Spleen (tissue), 11 donors: ENCODE measurements at regions not wholly inside any gene's neighbourhood (a gene's known extent, or its start where the extent isn't known, plus 50 kb on each side); places are given as distances from the start of the nearest gene placed in this dataset.
"Not testable (repeated sequence)": the region's sequence is repeated elsewhere in the genome, so short reads cannot be mapped to it uniquely, and the experiment has no call there.

Source experiments
- DNase-seq: peaks from one replicate; pipeline ENCODE4 v3.0.0-alpha.2; 2020
- H3K27ac ChIP-seq, 8 donors: fragments of 200-600 bp; sonication (generic) in 7 of 8; 1 replicate in 4 of 8; 2 replicates in 4 of 8; pipeline versions ENCODE4 v1.5.0 to v1.8.0; 2016 to 2021; ENCODE audit warnings: inconsistent platforms in 4 of 8, mild to moderate bottlenecking in 4 of 8, moderate library complexity in 1 of 8
- H3K27me3 ChIP-seq, 7 donors: fragments of 200-600 bp; sonication (generic) in 6 of 7; replicated peaks in 1 of 7; 1 replicate in 4 of 7; 2 replicates in 3 of 7; pipeline versions ENCODE4 v1.5.0 to v1.8.0; 2016 to 2021; ENCODE audit warnings: inconsistent platforms in 3 of 7, mild to moderate bottlenecking in 1 of 7
- H3K36me3 ChIP-seq, 6 donors: fragments of 200-600 bp; sonication (generic) in 5 of 6; 1 replicate in 4 of 6; 2 replicates in 2 of 6; pipeline versions ENCODE4 v1.5.0 to v1.8.0; 2016 to 2021; ENCODE audit warnings: inconsistent platforms in 2 of 6
- H3K4me1 ChIP-seq, 6 donors: fragments of 200-600 bp; sonication (generic) in 5 of 6; 1 replicate in 3 of 6; 2 replicates in 3 of 6; pipeline versions ENCODE4 v1.5.0 to v1.8.0; 2016 to 2021; ENCODE audit warnings: inconsistent platforms in 3 of 6
- H3K4me3 ChIP-seq, 8 donors: fragments of 200-600 bp; sonication (generic) in 7 of 8; 1 replicate in 4 of 8; 2 replicates in 4 of 8; pipeline versions ENCODE4 v1.5.0 to v1.8.0; 2016 to 2021; ENCODE audit warnings: inconsistent platforms in 4 of 8, mild to moderate bottlenecking in 4 of 8, moderate library complexity in 2 of 8
- H3K9me3 ChIP-seq, 8 donors: fragments of 200-600 bp; sonication (generic) in 7 of 8; 1 replicate in 4 of 8; 2 replicates in 4 of 8; pipeline versions ENCODE4 v1.5.0 to v1.8.0; 2016 to 2021; ENCODE audit warnings: inconsistent platforms in 4 of 8
- CTCF ChIP-seq, 11 experiments: fragments of 200-600 bp in 7 of 11; fragments of 450-650 bp in 4 of 11; sonication (generic) in 4 of 11; IDR thresholded peaks in 8 of 11; conservative IDR thresholded peaks in 3 of 11; 1 replicate in 7 of 11; 2 replicates in 4 of 11; pipeline versions ENCODE4 v1.4.0 to v1.8.0; 2016 to 2021; ENCODE audit warnings: antibody characterized with exemption in 11 of 11, inconsistent platforms in 4 of 11, mild to moderate bottlenecking in 1 of 11
- POLR2A ChIP-seq, 3 donors: fragments of 450-650 bp; IDR thresholded peaks; one replicate each; pipeline ENCODE4 v1.5.1; 2017; ENCODE audit warnings: antibody characterized with exemption in 3 of 3, mild to moderate bottlenecking in 1 of 3
- POLR2AphosphoS5 ChIP-seq, 3 donors: sonication (generic); formaldehyde crosslinking; IDR thresholded peaks; one replicate each; pipeline ENCODE4 v1.5.1; 2017; ENCODE audit warnings: antibody characterized with exemption in 3 of 3
- WGBS, 5 donors: extraction: QIAGEN DNeasy Blood & Tissue Kit in 3 of 5; methylation state at CpG; one replicate each; pipeline versions ENCODE4 v1.1.5 to v1.1.7; 2013 to 2018; 5-methylcytosine and 5-hydroxymethylcytosine counted together
- intact Hi-C: fragments of 100-400 bp; cut with DNase I; formaldehyde crosslinking; loops from one replicate; pipeline ENCODE4 v1.15.0; 2023; ENCODE audit warnings: low total_unique reads
- donor health status: healthy with polysubstance abuse.
- donor health status: DM: no; HTN: no; CAD: no; lungs with moderate emphysema.
- donor health status: DM: no; HTN: no; CAD: no.
- donor health status: Bipolar disorder and iron deficiency.
- donor health status: healthy.
- donor health status: DM: no; HTN: no; CAD: no.
- donor health status: DM: yes; HTN: yes; CAD: no.

GRCh38 chr5:98187945-98188344, 585.5 kb upstream of the RGMB start:
- DNase-seq: no peak
- no peak overlapping the region for H3K4me3 ChIP-seq
- no peaks in the 10 kb centered on the region for H3K4me1 ChIP-seq
- no peaks in the 10 kb centered on the region for H3K36me3 ChIP-seq
- H3K27ac ChIP-seq: no peak overlapping the region
- intact Hi-C loops: no loop called here
- peaks cover 0 to 9% (median 0%) of the 10 kb centered on the region in 8 donors for H3K9me3 ChIP-seq
- TF ChIP-seq POLR2AphosphoS5 (IDR thresholded peaks at IDR 0.05) (no peak), CTCF (IDR thresholded peaks at IDR 0.05 in 8 of 11, conservative IDR thresholded peaks at IDR 0.05 in 3 of 11) (no peak), POLR2A (IDR thresholded peaks at IDR 0.05) (no peak)
- WGBS, 5 donors: 65 to 91% (median 77%) methylated on average over 1 of the region's 1 CpG
- H3K27me3 ChIP-seq: no peaks in the 10 kb centered on the region

GRCh38 chr5:98190344-98190743, 583.1 kb upstream of the RGMB start:
- H3K27me3 ChIP-seq, H3K4me1 ChIP-seq, H3K36me3 ChIP-seq, H3K27ac ChIP-seq, H3K4me3 ChIP-seq, intact Hi-C loops, H3K9me3 ChIP-seq, DNase-seq: not testable (repeated sequence)
- 88 to 99% (median 90%) methylated on average over 2 to 4 of the region's 4 CpGs for WGBS, 5 donors

GRCh38 chr5:98193921-98194760, 579.3 kb upstream of the RGMB start:
- no peak for DNase-seq
- Histone ChIP-seq H3K27me3 (no peaks in the 10 kb centered on the region), H3K27ac (no peak overlapping the region), H3K9me3 (peaks cover 0 to 5% (median 0%) of the 10 kb centered on the region in 8 donors), H3K36me3 (no peaks in the 10 kb centered on the region), H3K4me3 (no peak overlapping the region), H3K4me1 (no peaks in the 10 kb centered on the region)
- no peak for TF ChIP-seq POLR2AphosphoS5 (IDR thresholded peaks at IDR 0.05)
- no peak for TF ChIP-seq POLR2A (IDR thresholded peaks at IDR 0.05)
- no peak for TF ChIP-seq CTCF (IDR thresholded peaks at IDR 0.05 in 8 of 11, conservative IDR thresholded peaks at IDR 0.05 in 3 of 11)
- 51 to 67% (median 58%) methylated on average over 3 of the region's 3 CpGs for WGBS, 5 donors
- intact Hi-C loops: no loop called here

- H3K4me3 ChIP-seq: no peak overlapping the region
- DNase-seq: no peak
- no peaks in the 10 kb centered on the region for H3K36me3 ChIP-seq
- no peak overlapping the region for H3K27ac ChIP-seq
- intact Hi-C loops: no loop called here
- no peak for TF ChIP-seq CTCF (IDR thresholded peaks at IDR 0.05 in 8 of 11, conservative IDR thresholded peaks at IDR 0.05 in 3 of 11)
- no peak for TF ChIP-seq POLR2A (IDR thresholded peaks at IDR 0.05)
- TF ChIP-seq POLR2AphosphoS5 (IDR thresholded peaks at IDR 0.05): no peak
- H3K4me1 ChIP-seq: no peaks in the 10 kb centered on the region
- peaks cover 0 to 5% (median 0%) of the 10 kb centered on the region in 8 donors for H3K9me3 ChIP-seq
- 58 to 65% (median 61%) methylated on average over 9 of the region's 9 CpGs for WGBS, 5 donors
- no peaks in the 10 kb centered on the region for H3K27me3 ChIP-seq
These were observed 572.5 kb upstream of the RGMB start for GRCh38 chr5:98200726-98201541.
